H1 (cell line): ENCODE measurements at regions not wholly inside any gene's neighbourhood (a gene's known extent, or its start where the extent isn't known, plus 50 kb on each side); places are given as distances from the start of the nearest gene placed in this dataset.

Experiments
- ATF2 ChIP-seq: IDR thresholded peaks from 2 replicates; pipeline ENCODE4 v1.6.1; 2012; ENCODE audit warnings: low read length, inconsistent platforms
- CREB1 ChIP-seq: IDR thresholded peaks from 2 replicates; pipeline ENCODE4 v1.6.1; 2012; ENCODE audit warnings: inconsistent platforms
- E2F6 ChIP-seq: IDR thresholded peaks from 2 replicates; pipeline ENCODE4 v1.6.1; 2012; ENCODE audit warnings: inconsistent platforms
- GABPA ChIP-seq: IDR thresholded peaks from 2 replicates; pipeline ENCODE4 v1.6.1; 2011; ENCODE audit warnings: mild to moderate bottlenecking, low read length, moderate library complexity, borderline replicate concordance; ENCODE audit not compliant: insufficient read depth
- JUND ChIP-seq: IDR thresholded peaks from 2 replicates; pipeline ENCODE4 v1.6.1; 2011; ENCODE audit warnings: mild to moderate bottlenecking, improper control_type of control experiment, low read length
- NRF1 ChIP-seq: IDR thresholded peaks from 2 replicates; pipeline ENCODE4 v1.6.1; 2011; ENCODE audit warnings: mild to moderate bottlenecking, low read depth, low read length, improper control_type of control experiment
- POLR2A ChIP-seq, 2 experiments: IDR thresholded peaks; 1 replicate in 1 of 2; 2 replicates in 1 of 2; pipeline ENCODE4 v1.6.1; 2011; ENCODE audit warnings: low read depth in 2 of 2, low read length in 2 of 2, mild to moderate bottlenecking in 2 of 2; ENCODE audit errors: control extremely low read depth in 1 of 2
- SP4 ChIP-seq: IDR thresholded peaks from 2 replicates; pipeline ENCODE4 v1.6.1; 2012; ENCODE audit warnings: low read length, inconsistent platforms
- TAF7 ChIP-seq: optimal IDR thresholded peaks from 2 replicates; pipeline ENCODE3; 2011; ENCODE audit warnings: low read depth, mild to moderate bottlenecking, inconsistent platforms, low read length, moderate library complexity, borderline replicate concordance
- TF ChIP-seq, protein P1 (sequence below), 3 experiments: IDR thresholded peaks; 1 replicate in 2 of 3; 2 replicates in 1 of 3; pipeline versions ENCODE4 v1.5.1 to v1.6.1; 2011; ENCODE audit warnings: low read length in 3 of 3, mild to moderate bottlenecking in 3 of 3, inconsistent platforms in 2 of 3, low read depth in 1 of 3, moderate library complexity in 1 of 3; ENCODE audit not compliant: insufficient read depth in 1 of 3; ENCODE audit errors: control extremely low read depth in 1 of 3

DNA sequence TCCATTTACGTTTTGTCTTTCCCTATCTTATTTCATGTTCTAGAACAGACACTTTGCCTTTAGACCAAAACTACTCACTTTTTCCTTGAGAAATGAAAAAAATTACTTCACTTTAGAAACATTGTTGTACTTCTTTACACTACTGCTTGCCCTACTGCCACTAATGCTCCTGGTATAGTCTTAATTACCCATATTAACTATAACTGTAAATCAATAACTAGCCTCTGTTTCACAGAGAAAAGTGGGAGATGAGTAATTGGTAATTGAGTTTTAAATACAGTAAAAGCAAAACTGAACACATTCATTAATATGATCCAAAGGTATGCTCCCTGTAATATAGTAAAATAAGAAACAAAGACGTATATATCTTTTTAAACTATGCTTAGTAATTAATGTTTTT is 111.1 kb upstream of the JADE1 start:
- TF ChIP-seq, protein P1, sequence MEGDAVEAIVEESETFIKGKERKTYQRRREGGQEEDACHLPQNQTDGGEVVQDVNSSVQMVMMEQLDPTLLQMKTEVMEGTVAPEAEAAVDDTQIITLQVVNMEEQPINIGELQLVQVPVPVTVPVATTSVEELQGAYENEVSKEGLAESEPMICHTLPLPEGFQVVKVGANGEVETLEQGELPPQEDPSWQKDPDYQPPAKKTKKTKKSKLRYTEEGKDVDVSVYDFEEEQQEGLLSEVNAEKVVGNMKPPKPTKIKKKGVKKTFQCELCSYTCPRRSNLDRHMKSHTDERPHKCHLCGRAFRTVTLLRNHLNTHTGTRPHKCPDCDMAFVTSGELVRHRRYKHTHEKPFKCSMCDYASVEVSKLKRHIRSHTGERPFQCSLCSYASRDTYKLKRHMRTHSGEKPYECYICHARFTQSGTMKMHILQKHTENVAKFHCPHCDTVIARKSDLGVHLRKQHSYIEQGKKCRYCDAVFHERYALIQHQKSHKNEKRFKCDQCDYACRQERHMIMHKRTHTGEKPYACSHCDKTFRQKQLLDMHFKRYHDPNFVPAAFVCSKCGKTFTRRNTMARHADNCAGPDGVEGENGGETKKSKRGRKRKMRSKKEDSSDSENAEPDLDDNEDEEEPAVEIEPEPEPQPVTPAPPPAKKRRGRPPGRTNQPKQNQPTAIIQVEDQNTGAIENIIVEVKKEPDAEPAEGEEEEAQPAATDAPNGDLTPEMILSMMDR (IDR thresholded peaks at IDR 0.05; ENCODE audit: control extremely low read depth in 1 of 3, insufficient read depth in 1 of 3, low read depth in 1 of 3, low read length in 3 of 3): no peak
- TF ChIP-seq GABPA: no peak
- no peak for TF ChIP-seq ATF2
- TF ChIP-seq CREB1: no peak
- TF ChIP-seq SP4: no peak
- TF ChIP-seq JUND: no peak
- no peak for TF ChIP-seq POLR2A (IDR thresholded peaks at IDR 0.05; ENCODE audit: control extremely low read depth in 1 of 2, low read depth in 2 of 2, low read length in 2 of 2)
- TF ChIP-seq NRF1: no peak
- no peak for TF ChIP-seq E2F6
- no peak for TF ChIP-seq TAF7
